Naive thymus-derived CD4-positive, alpha-beta T cell (primary cell): ENCODE measurements at regions not wholly inside any gene's neighbourhood (a gene's known extent, or its start where the extent isn't known, plus 50 kb on each side); places are given as distances from the start of the nearest gene placed in this dataset.

Source experiments
- ATAC-seq: fragments of 150-1000 bp; cut with Tn5 transposase; 2 replicates; pipeline ENCODE4 v1.10.0; 2021; ENCODE audit warnings: mild to moderate bottlenecking, moderate library complexity
- CTCF ChIA-PET: fragments of 350-600 bp; sonication (Branson Sonifier 250); formaldehyde crosslinking; loops from one replicate; lab custom pipeline; 2021; ENCODE audit warnings: antibody characterized with exemption; lab: Charles Lee
- POLR2A ChIA-PET: fragments of 350-600 bp; sonication (Branson Sonifier 250); formaldehyde crosslinking; loops from one replicate; lab custom pipeline; 2021; ENCODE audit warnings: antibody characterized with exemption, inconsistent platforms; lab: Charles Lee
- DNase-seq, 9 donors: peaks; one replicate each; pipeline versions ENCODE4 v3.0.0 to v3.0.0-alpha.2; 2020 to 2022; ENCODE audit warnings: mixed read lengths in 1 of 9
- H3K27ac ChIP-seq: one replicate; pipeline ENCODE4 v1.7.0; 2013; ENCODE audit warnings: mild to moderate bottlenecking, low read depth, low read length, moderate library complexity
- H3K27me3 ChIP-seq, 2 donors: one replicate each; pipeline ENCODE4 v1.7.0; 2013; ENCODE audit warnings: low read length in 2 of 2, mild to moderate bottlenecking in 2 of 2, moderate library complexity in 2 of 2; ENCODE audit not compliant: control insufficient read depth in 2 of 2, insufficient read depth in 2 of 2
- H3K36me3 ChIP-seq, 3 experiments: 1 replicate in 2 of 3; 2 replicates in 1 of 3; pipeline ENCODE4 v1.7.0; 2013; ENCODE audit warnings: low read length in 3 of 3, mild to moderate bottlenecking in 3 of 3, moderate library complexity in 1 of 3; ENCODE audit not compliant: insufficient read depth in 3 of 3, control insufficient read depth in 2 of 3
- H3K4me1 ChIP-seq, 2 donors: one replicate each; pipeline ENCODE4 v1.7.0; 2013; ENCODE audit warnings: low read length in 2 of 2, mild to moderate bottlenecking in 2 of 2, moderate library complexity in 1 of 2; ENCODE audit not compliant: control insufficient read depth in 2 of 2, insufficient read depth in 2 of 2
- H3K4me3 ChIP-seq: 2 replicates; pipeline ENCODE4 v1.7.0; 2013; ENCODE audit warnings: mild to moderate bottlenecking, low read length
- H3K9me3 ChIP-seq, 3 experiments: 1 replicate in 2 of 3; 2 replicates in 1 of 3; pipeline ENCODE4 v1.7.0; 2013; ENCODE audit warnings: low read length in 3 of 3; ENCODE audit not compliant: control insufficient read depth in 2 of 3
- H3K27ac Mint-ChIP-seq, 9 donors: one replicate each; pipeline ENCODE4 v1.8.0; 2020 to 2022; ENCODE audit warnings: mixed read lengths in 9 of 9, mild to moderate bottlenecking in 8 of 9, moderate library complexity in 5 of 9, inconsistent platforms in 2 of 9
- H3K27me3 Mint-ChIP-seq, 5 donors: one replicate each; pipeline ENCODE4 v1.8.0; 2021 to 2022; ENCODE audit warnings: mixed read lengths in 5 of 5, mild to moderate bottlenecking in 1 of 5
- H3K36me3 Mint-ChIP-seq, 5 donors: one replicate each; pipeline ENCODE4 v1.8.0; 2020 to 2022; ENCODE audit warnings: mixed read lengths in 5 of 5, mild to moderate bottlenecking in 3 of 5, inconsistent platforms in 1 of 5
- H3K4me1 Mint-ChIP-seq, 7 donors: one replicate each; pipeline ENCODE4 v1.8.0; 2020 to 2022; ENCODE audit warnings: mixed read lengths in 7 of 7, mild to moderate bottlenecking in 3 of 7, inconsistent platforms in 1 of 7
- H3K4me3 Mint-ChIP-seq, 10 donors: one replicate each; pipeline ENCODE4 v1.8.0; 2020 to 2022; ENCODE audit warnings: mild to moderate bottlenecking in 10 of 10, mixed read lengths in 10 of 10, moderate library complexity in 6 of 10, inconsistent platforms in 2 of 10
- H3K9me3 Mint-ChIP-seq, 11 donors: one replicate each; pipeline ENCODE4 v1.8.0; 2020 to 2022; ENCODE audit warnings: mixed read lengths in 11 of 11, mild to moderate bottlenecking in 4 of 11, inconsistent platforms in 1 of 11, moderate library complexity in 1 of 11
- intact Hi-C, 2 donors: fragments of 100-400 bp; cut with micrococcal nuclease; formaldehyde crosslinking; loops; one replicate each; pipeline ENCODE4 v1.15.1; 2023

DNA sequence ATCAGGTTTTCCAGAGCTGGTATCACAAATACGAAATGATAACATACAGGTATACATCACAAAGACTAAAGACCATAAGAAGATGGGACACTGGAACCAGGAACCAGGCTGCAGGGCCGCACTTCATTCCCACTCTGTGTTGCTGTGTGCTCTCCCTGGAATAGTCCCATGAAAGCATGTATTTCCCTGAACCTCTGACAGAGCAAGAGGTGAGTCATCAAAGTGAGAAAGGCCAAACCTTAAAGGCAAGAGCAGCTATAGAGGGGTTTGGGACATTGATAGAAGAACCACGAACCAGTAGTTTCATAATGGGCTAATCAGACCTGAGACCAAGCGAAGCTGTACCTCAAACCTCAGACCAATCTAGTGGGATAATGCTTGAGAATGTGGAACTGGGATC is 283.0 kb upstream of the PRKD1 start:
- Mint-ChIP-seq H3K4me1 (no peaks in the 10 kb centered on the region), H3K9me3 (peaks cover 0 to 2% (median 0%) of the 10 kb centered on the region in 11 donors), H3K4me3 (no peak overlapping the region), H3K27me3 (no peaks in the 10 kb centered on the region), H3K27ac (no peak overlapping the region), H3K36me3 (no peaks in the 10 kb centered on the region)
- H3K4me3 ChIP-seq: no peak overlapping the region
- H3K36me3 ChIP-seq: no peaks in the 10 kb centered on the region
- H3K27me3 ChIP-seq: no peaks in the 10 kb centered on the region
- POLR2A ChIA-PET: no interaction called here
- no peaks in the 10 kb centered on the region for H3K4me1 ChIP-seq
- intact Hi-C loops: loop anchor here in 1 of 2 donors (5.0 kb wide), 1 partner anchor 1458 kb away; no protein-coding TSS in a partner anchor
- CTCF ChIA-PET: no interaction called here
- ATAC-seq (no peak), DNase-seq (no peak)
- H3K27ac ChIP-seq: no peak overlapping the region
- H3K9me3 ChIP-seq: no peaks in the 10 kb centered on the region

DNA sequence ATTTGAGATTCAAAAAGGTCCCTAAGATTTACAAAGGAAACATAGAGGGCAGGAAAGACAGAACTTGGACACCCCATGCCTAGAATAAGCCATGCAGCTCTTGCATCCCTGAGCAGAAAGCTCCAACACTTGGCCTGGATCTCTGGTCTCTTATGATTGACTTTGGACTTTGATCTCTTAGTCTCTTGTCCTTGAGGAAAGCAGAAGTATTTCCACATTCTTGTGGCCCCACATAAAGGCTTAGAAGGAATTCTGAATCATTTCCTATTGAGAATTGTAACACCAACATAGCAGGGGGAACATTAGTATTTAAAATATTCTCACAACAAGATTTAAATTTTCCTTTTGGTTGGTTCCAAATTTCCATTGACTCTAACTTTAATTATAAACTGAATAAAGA is 283.7 kb upstream of the PRKD1 start:
- POLR2A ChIA-PET: no interaction called here
- H3K36me3 ChIP-seq: no peaks in the 10 kb centered on the region
- Mint-ChIP-seq H3K4me3 (no peak overlapping the region), H3K36me3 (no peaks in the 10 kb centered on the region), H3K9me3 (peaks cover 0 to 2% (median 0%) of the 10 kb centered on the region in 11 donors), H3K27me3 (no peaks in the 10 kb centered on the region), H3K27ac (no peak overlapping the region), H3K4me1 (no peaks in the 10 kb centered on the region)
- DNase-seq: no peak
- CTCF ChIA-PET: no interaction called here
- H3K4me1 ChIP-seq: no peaks in the 10 kb centered on the region
- no peaks in the 10 kb centered on the region for H3K27me3 ChIP-seq
- ATAC-seq: no peak
- no peak overlapping the region for H3K4me3 ChIP-seq
- intact Hi-C loops: loop anchor here in 1 of 2 donors (5.0 kb wide), 1 partner anchor 1459 kb away; no protein-coding TSS in a partner anchor
- no peaks in the 10 kb centered on the region for H3K9me3 ChIP-seq
- H3K27ac ChIP-seq: no peak overlapping the region

DNA sequence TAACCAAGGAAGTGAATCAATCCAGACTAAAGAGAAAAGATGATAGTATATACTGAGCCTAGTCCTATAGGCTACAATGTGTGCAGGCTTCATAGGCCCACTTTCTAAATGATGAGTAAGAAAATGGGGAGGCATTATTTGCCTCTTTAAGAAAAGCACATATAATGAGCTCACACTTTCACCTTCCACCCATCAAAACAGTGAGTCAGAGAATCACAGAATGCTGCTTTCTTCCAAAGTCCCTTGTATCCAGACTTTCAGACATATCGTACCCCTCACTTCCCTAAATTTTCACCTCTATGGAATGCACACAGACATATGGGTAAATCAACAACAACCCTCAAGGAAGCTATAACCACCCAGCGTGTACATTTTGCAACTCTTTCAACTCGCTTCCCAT is 286.4 kb upstream of the PRKD1 start:
- Mint-ChIP-seq H3K4me3 (no peak overlapping the region), H3K4me1 (no peaks in the 10 kb centered on the region), H3K9me3 (no peaks in the 10 kb centered on the region), H3K27ac (no peak overlapping the region), H3K27me3 (no peaks in the 10 kb centered on the region), H3K36me3 (no peaks in the 10 kb centered on the region)
- intact Hi-C loops: loop anchor here in 1 of 2 donors (2.0 to 5.0 kb wide), 2 partner anchors 665 to 1462 kb away; no protein-coding TSS in a partner anchor
- no peaks in the 10 kb centered on the region for H3K4me1 ChIP-seq
- ATAC-seq (no peak), DNase-seq (no peak)
- H3K27ac ChIP-seq: no peak overlapping the region
- H3K27me3 ChIP-seq: no peaks in the 10 kb centered on the region
- H3K36me3 ChIP-seq: no peaks in the 10 kb centered on the region
- no peak overlapping the region for H3K4me3 ChIP-seq
- ChIA-PET CTCF (no interaction called here), POLR2A (no interaction called here)
- no peaks in the 10 kb centered on the region for H3K9me3 ChIP-seq

DNA sequence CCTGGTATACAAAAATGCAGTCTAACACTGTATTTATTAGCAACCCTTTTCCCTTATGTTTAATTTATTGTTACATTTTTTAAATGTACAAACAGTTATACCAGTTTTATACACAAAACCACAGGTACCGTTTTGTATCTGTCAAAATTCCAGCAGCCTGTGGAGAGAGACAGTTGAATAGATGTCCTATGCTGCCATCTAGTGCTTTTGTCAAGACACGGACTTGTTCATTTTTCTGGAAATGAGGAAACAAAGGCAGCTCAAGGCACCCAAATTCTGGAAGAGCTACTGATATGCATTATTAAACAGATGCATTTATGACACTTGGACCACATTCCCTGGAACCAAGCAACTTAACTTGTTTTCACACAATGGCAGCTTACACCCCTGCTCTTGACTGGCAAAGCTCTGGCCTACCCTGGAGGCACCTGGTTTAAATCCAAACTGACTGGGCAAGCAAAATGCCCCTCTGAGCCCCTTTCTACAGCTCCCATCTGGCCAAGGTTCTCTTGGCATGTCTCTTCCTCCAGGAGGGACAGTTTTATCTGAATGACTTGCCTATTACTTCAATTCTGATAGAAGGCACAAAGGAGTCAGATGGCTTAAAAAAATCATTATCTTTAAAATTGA is 286.9 kb upstream of the PRKD1 start:
- H3K36me3 Mint-ChIP-seq: no peaks in the 10 kb centered on the region
- H3K4me1 ChIP-seq: no peaks in the 10 kb centered on the region
- no peaks in the 10 kb centered on the region for H3K27me3 ChIP-seq
- no peaks in the 10 kb centered on the region for H3K36me3 ChIP-seq
- ATAC-seq (no peak), DNase-seq (no peak)
- no peak overlapping the region for H3K4me3 Mint-ChIP-seq
- ChIA-PET POLR2A (no interaction called here), CTCF (no interaction called here)
- no peak overlapping the region for H3K27ac Mint-ChIP-seq
- no peaks in the 10 kb centered on the region for H3K9me3 ChIP-seq
- no peaks in the 10 kb centered on the region for H3K4me1 Mint-ChIP-seq
- H3K9me3 Mint-ChIP-seq: no peaks in the 10 kb centered on the region
- H3K4me3 ChIP-seq: no peak overlapping the region
- H3K27ac ChIP-seq: no peak overlapping the region
- intact Hi-C loops: loop anchor here in 1 of 2 donors (2.0 to 5.0 kb wide), 2 partner anchors 666 to 1462 kb away; no protein-coding TSS in a partner anchor
- no peaks in the 10 kb centered on the region for H3K27me3 Mint-ChIP-seq

DNA sequence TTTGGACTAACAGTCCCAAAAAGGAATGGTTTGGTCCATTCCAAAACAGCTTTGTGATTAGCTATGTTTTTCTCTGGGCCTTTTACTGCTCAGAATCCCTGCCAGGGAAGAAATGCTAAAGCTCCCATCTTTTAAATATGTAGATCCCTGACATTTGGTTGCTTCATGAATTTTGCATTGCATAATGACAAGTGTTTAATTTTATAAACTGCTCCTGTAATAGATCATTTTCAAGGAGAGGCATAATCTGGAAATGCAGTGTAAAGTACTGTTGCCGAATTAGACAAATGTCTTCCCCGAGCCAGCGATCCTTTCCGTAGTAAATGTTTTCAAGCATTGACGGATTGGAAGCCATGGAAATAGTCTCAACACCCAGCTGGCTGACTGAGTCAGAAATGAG is 291.3 kb upstream of the PRKD1 start:
- Histone ChIP-seq H3K4me1 (no peaks in the 10 kb centered on the region), H3K9me3 (no peaks in the 10 kb centered on the region), H3K27ac (no peak overlapping the region), H3K36me3 (no peaks in the 10 kb centered on the region), H3K4me3 (no peak overlapping the region), H3K27me3 (no peaks in the 10 kb centered on the region)
- Mint-ChIP-seq H3K9me3 (peaks cover 0 to 5% (median 0%) of the 10 kb centered on the region in 11 donors), H3K4me1 (no peaks in the 10 kb centered on the region), H3K4me3 (no peak overlapping the region), H3K27me3 (peaks cover 0 to 10% (median 0%) of the 10 kb centered on the region in 5 donors), H3K27ac (no peak overlapping the region), H3K36me3 (no peaks in the 10 kb centered on the region)
- DNase-seq (no peak), ATAC-seq (no peak)
- POLR2A ChIA-PET: no interaction called here
- intact Hi-C loops: no loop called here
- CTCF ChIA-PET: no interaction called here

DNA sequence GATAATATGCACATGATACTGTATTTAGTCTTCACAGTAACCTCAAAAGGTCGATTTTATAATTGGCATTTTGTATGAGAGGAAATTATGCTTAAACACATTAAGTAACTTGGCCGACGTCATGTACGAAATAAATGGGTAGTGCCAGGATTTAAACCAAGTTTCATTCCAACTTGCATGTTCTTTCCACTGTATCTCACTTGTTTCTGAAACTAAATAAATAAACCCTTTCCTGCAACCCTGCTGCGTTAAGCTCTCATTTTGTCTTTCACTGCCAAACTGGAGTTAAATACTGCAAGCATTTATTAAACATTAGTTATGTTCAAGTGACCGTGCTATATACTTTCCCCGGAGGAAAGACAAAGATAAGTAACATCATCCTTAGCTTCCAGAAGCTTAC is 293.9 kb upstream of the PRKD1 start:
- Histone ChIP-seq H3K36me3 (no peaks in the 10 kb centered on the region), H3K9me3 (no peaks in the 10 kb centered on the region), H3K27ac (no peak overlapping the region), H3K4me1 (no peaks in the 10 kb centered on the region), H3K4me3 (no peak overlapping the region), H3K27me3 (no peaks in the 10 kb centered on the region)
- no peak overlapping the region for H3K4me3 Mint-ChIP-seq
- ATAC-seq: no peak
- H3K27ac Mint-ChIP-seq: no peak overlapping the region
- DNase-seq: no peak
- intact Hi-C loops: no loop called here
- H3K27me3 Mint-ChIP-seq: peaks cover 0 to 10% (median 0%) of the 10 kb centered on the region in 5 donors
- H3K36me3 Mint-ChIP-seq: no peaks in the 10 kb centered on the region
- ChIA-PET POLR2A (no interaction called here), CTCF (no interaction called here)
- H3K4me1 Mint-ChIP-seq: no peaks in the 10 kb centered on the region
- H3K9me3 Mint-ChIP-seq: peaks cover 0 to 9% (median 0%) of the 10 kb centered on the region in 11 donors

DNA sequence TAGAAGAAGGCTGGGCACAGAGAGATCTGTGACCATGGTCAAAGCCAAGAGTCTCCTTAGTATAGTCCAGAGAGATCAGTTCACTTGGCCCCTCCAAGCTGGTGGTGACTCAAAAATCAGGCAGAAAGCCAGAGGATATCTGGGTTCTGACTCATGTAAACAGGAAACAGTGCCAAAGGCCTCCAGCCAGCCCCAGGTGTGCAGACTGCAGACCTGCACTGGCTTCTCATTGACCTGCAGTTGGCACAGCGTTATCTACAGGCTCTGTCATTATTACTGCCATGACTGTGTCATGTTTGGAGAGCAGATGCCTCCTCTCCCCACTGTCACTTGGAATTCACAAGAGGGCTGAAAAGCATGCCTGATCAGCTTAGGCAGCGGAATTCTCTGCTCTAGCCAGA is 295.7 kb upstream of the PRKD1 start:
- Histone ChIP-seq H3K4me1 (no peaks in the 10 kb centered on the region), H3K9me3 (no peaks in the 10 kb centered on the region), H3K4me3 (no peak overlapping the region), H3K36me3 (no peaks in the 10 kb centered on the region), H3K27ac (no peak overlapping the region), H3K27me3 (no peaks in the 10 kb centered on the region)
- CTCF ChIA-PET: no interaction called here
- POLR2A ChIA-PET: no interaction called here
- H3K4me1 Mint-ChIP-seq: no peaks in the 10 kb centered on the region
- peaks cover 0 to 11% (median 0%) of the 10 kb centered on the region in 11 donors for H3K9me3 Mint-ChIP-seq
- DNase-seq: no peak
- no peak for ATAC-seq
- no peak overlapping the region for H3K4me3 Mint-ChIP-seq
- H3K27ac Mint-ChIP-seq: no peak overlapping the region
- no peaks in the 10 kb centered on the region for H3K36me3 Mint-ChIP-seq
- intact Hi-C loops: no loop called here
- peaks cover 0 to 10% (median 0%) of the 10 kb centered on the region in 5 donors for H3K27me3 Mint-ChIP-seq
